ENCODE measurements at regions not wholly inside any gene's neighbourhood (a gene's known extent, or its start where the extent isn't known, plus 50 kb on each side); places are given as distances from the start of the nearest gene placed in this dataset.

GRCh38 chr5:164356790-164357189 lies 851.4 kb downstream of the MAT2B start:
- Histone ChIP-seq H3K4me1 (no peaks in the 10 kb centered on the region), H3K4me3 (no peak overlapping the region), H3K36me3 (replicated peaks in 1 of 2; ENCODE audit: insufficient read depth in 1 of 2, low read depth in 2 of 2) (no peaks in the 10 kb centered on the region), H3K27me3 (no peaks in the 10 kb centered on the region), H3K9me3 (no peaks in the 10 kb centered on the region), H3K27ac (no peak overlapping the region)
- TF ChIP-seq CTCF (IDR thresholded peaks at IDR 0.05) = no peak
- TF ChIP-seq POLR2A (IDR thresholded peaks at IDR 0.05) = no peak
- ATAC-seq = no peak
- intact Hi-C loops (cut with DNase I) = no loop called here
- WGBS, 2 donors = 75 to 84% methylated on average over 4 of the region's 4 CpGs
- no peak for DNase-seq

GRCh38 chr5:164357395-164358033 lies 852.1 kb downstream of the MAT2B start:
- intact Hi-C loops (cut with DNase I) = no loop called here
- no peaks in the 10 kb centered on the region for H3K4me1 ChIP-seq

GRCh38 chr5:164358531-164359259 lies 853.3 kb downstream of the MAT2B start:
- Histone ChIP-seq H3K4me3 (no peak overlapping the region), H3K4me1 (no peaks in the 10 kb centered on the region), H3K27ac (no peak overlapping the region), H3K27me3 (no peaks in the 10 kb centered on the region), H3K9me3 (no peaks in the 10 kb centered on the region), H3K36me3 (replicated peaks in 1 of 2; ENCODE audit: insufficient read depth in 1 of 2, low read depth in 2 of 2) (no peaks in the 10 kb centered on the region)
- 56 to 69% methylated on average over 4 of the region's 4 CpGs for WGBS, 2 donors
- intact Hi-C loops (cut with DNase I) = no loop called here
- ATAC-seq = no peak
- TF ChIP-seq POLR2A (IDR thresholded peaks at IDR 0.05) (no peak), CTCF (IDR thresholded peaks at IDR 0.05) (no peak)
- DNase-seq = no peak

More at GRCh38 chr5:164357395-164358033, 852.1 kb downstream of the MAT2B start:
- ATAC-seq (no peak), DNase-seq (no peak)
- H3K9me3 ChIP-seq = no peaks in the 10 kb centered on the region
- TF ChIP-seq POLR2A (IDR thresholded peaks at IDR 0.05) (no peak), CTCF (IDR thresholded peaks at IDR 0.05) (no peak)
- no peaks in the 10 kb centered on the region for H3K36me3 ChIP-seq (replicated peaks in 1 of 2; ENCODE audit: insufficient read depth in 1 of 2, low read depth in 2 of 2)
- H3K27ac ChIP-seq = no peak overlapping the region
- H3K27me3 ChIP-seq = no peaks in the 10 kb centered on the region
- 73 to 80% methylated on average over 5 of the region's 5 CpGs for WGBS, 2 donors
- H3K4me3 ChIP-seq = no peak overlapping the region

GRCh38 chr5:164359260-164360255 lies 854.1 kb downstream of the MAT2B start:
- no peaks in the 10 kb centered on the region for H3K4me1 ChIP-seq
- DNase-seq (no peak), ATAC-seq (no peak)
- H3K4me3 ChIP-seq = no peak overlapping the region
- intact Hi-C loops (cut with DNase I) = no loop called here
- TF ChIP-seq CTCF (IDR thresholded peaks at IDR 0.05) (no peak), POLR2A (IDR thresholded peaks at IDR 0.05) (no peak)
- no peaks in the 10 kb centered on the region for H3K9me3 ChIP-seq
- H3K27ac ChIP-seq = no peak overlapping the region
- no peaks in the 10 kb centered on the region for H3K27me3 ChIP-seq
- no peaks in the 10 kb centered on the region for H3K36me3 ChIP-seq (replicated peaks in 1 of 2; ENCODE audit: insufficient read depth in 1 of 2, low read depth in 2 of 2)
- 63 to 73% methylated on average over 4 of the region's 4 CpGs for WGBS, 2 donors
